CD4-positive, alpha-beta T cell treated with Interferon gamma for 1 hour (primary cell): ENCODE measurements at regions not wholly inside any gene's neighbourhood (a gene's known extent, or its start where the extent isn't known, plus 50 kb on each side); places are given as distances from the start of the nearest gene placed in this dataset.
"Not testable (repeated sequence)": the region's sequence is repeated elsewhere in the genome, so short reads cannot be mapped to it uniquely, and the experiment has no call there.

Experiments
- DNase-seq: peaks from one replicate; pipeline ENCODE4 v3.0.0-alpha.2; 2020

- no peak for DNase-seq
Measured at GRCh38 chr14:66224492-66225178, 261.5 kb upstream of the CCDC196 start.

GRCh38 chr14:66225337-66225736 lies 260.8 kb upstream of the CCDC196 start:
- no peak for DNase-seq

- DNase-seq, result no peak
Measured at GRCh38 chr14:66228267-66228970, 257.8 kb upstream of the CCDC196 start.

GRCh38 chr14:66231820-66232219 lies 254.4 kb upstream of the CCDC196 start:
- no peak for DNase-seq

DNA sequence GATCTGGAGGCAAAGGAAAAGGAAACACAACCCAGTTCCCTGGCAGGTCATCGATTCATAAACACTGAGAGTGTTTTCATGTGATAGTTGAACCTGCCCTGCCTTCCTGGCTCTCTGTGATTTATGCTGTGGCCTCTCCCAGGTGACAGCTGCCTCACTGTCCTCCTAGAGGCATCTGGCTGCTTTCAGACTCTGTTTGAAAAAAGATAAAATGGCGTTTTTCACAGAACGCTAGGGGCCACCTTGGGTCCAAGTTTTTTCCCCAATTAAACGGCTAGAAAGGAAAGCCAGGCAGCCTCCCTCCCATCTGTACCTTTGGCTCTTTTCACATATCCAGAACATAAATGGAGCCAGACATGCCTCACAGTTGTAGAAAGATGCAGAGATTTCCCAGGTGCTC lies 252.6 kb upstream of the CCDC196 start:
- DNase-seq, result no peak

- no peak for DNase-seq
Measured at GRCh38 chr14:66234411-66234810, 251.8 kb upstream of the CCDC196 start.

DNA sequence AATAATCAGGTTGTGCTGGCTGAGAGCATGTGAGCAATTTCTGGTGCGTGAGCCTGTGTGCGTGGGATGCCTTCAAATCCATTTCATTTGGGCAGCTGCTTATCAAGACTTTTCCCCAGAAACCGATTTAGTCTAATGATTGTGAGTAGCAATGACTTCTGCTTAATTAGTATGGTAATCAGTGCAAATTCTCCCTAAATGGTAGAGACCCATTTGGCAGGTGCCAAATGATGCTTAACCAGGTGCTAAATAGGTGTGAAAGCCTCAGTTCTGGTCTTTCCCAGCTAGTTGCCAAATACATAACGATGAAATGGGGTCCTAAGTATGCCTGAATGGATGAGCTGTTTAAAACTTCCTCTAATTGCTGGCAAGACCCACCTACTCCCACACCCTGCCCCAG lies 248.4 kb upstream of the CCDC196 start:
- no peak for DNase-seq

- DNase-seq, result no peak
Measured at GRCh38 chr14:66238969-66239368, 247.2 kb upstream of the CCDC196 start.

- no peak for DNase-seq
Measured at GRCh38 chr14:66239589-66239988, 246.6 kb upstream of the CCDC196 start.

DNA sequence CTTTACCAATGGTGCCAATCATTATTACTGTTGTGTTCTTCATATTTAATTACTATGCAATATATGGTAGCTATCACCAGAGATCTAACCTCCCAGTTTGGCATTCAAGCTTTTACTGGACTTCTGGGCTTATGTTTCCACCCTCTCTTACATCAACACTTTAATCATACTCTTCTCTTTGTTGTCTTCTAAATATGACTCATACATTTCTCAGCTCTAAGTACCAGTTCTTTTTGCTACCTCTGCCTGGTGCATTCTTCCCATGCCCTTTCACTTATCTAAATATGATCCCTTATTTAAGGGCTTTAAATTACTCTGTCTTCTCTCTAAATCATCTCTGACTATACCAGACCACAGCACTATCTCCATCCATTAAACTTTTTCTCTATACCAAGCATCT lies 246.1 kb upstream of the CCDC196 start:
- no peak for DNase-seq

DNA sequence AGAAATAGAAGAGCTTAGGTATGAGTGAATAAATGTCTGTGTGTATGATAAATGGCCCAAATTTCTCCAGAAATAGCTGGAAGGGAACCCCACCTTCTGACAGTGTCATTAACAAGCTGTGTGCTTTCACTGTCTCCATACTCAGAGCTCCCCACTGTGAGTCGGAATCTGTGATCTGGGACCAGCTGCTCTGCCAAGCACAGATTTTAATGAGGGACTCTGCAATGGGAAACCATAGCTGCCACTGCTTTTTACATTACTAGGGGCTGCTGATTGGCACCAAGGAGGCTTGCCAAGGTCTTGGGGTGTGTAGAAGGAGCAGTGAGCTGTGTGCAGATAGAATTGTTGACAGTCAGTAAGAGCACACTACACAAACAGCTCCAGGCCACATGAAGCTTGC lies 244.2 kb upstream of the CCDC196 start:
- DNase-seq, result no peak

- DNase-seq, result no peak
Measured at GRCh38 chr14:66244834-66245233, 241.3 kb upstream of the CCDC196 start.

- DNase-seq, result no peak
Measured at GRCh38 chr14:66247662-66248193, 238.4 kb upstream of the CCDC196 start.

- no peak for DNase-seq
Measured at GRCh38 chr14:66248256-66248655, 237.9 kb upstream of the CCDC196 start.

DNA sequence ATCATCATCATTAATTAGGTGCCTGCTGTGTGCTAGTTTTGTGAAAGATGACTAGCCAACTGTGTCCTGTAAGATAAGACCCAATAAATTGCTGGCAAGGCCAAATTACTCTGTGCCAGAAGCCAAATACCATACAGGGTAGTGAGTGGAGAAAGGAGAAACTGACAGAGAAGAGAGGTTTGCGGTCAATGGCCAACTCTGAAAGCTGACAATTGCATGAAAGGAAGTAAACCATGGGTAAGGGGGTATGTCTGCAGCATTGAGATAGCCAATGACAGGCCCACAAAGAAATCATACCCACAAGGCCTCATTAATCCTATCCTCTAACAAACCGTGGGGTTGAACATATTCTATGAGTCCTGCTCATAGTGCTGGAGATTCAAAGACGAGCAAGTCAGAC lies 236.6 kb upstream of the CCDC196 start:
- no peak for DNase-seq

DNA sequence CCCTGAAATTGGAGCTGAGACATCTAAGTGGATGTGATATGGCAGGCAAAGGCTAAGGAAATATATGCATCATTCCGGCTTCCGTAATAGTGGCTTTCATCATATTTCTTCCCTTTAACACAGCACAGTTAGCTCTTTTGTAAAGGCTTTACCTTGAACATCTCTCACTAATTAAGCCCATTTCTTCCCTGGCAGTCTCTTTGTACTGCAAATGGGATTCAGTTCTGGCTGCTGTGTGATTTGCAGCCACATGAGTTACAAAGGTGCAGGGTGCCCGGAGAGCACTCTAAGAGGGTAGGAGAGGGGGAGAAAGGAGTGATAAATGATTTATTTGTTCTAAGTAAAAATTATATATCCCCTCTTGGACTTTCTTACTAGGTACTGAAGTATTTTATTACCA lies 232.1 kb upstream of the CCDC196 start:
- DNase-seq, result no peak

DNA sequence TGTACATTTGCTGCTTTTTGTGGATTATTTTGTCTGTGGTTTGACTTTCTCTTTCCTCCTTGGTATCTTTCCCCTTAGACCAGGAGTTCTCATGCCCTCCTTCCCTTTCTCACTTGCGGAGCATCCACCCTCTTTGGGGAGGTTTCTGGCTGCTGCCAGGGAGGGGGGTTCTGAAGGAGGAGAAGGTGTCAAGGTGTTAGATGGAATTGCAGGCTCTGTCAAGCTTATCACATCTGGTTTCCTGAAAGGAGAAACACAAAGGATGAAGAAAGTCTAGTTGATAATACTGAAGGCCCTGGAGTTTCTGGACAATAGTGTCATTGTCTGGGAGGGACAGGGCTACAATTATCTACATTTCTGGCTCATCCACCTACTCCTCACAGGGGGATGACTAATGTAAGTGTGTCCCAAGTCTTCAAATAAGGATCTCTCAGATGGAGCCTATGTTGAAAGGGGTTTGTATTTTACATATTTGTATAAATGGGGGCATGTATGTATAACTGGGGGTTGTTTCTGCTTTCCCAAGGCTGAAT lies 217.3 kb upstream of the CCDC196 start:
- DNase-seq, result no peak

- DNase-seq, result no peak
Measured at GRCh38 chr14:66272221-66272620, 213.9 kb upstream of the CCDC196 start.

- DNase-seq, result no peak
Measured at GRCh38 chr14:66273261-66273832, 212.8 kb upstream of the CCDC196 start.

- not testable (repeated sequence) for DNase-seq
Measured at GRCh38 chr14:66278418-66278817, 207.8 kb upstream of the CCDC196 start.

DNA sequence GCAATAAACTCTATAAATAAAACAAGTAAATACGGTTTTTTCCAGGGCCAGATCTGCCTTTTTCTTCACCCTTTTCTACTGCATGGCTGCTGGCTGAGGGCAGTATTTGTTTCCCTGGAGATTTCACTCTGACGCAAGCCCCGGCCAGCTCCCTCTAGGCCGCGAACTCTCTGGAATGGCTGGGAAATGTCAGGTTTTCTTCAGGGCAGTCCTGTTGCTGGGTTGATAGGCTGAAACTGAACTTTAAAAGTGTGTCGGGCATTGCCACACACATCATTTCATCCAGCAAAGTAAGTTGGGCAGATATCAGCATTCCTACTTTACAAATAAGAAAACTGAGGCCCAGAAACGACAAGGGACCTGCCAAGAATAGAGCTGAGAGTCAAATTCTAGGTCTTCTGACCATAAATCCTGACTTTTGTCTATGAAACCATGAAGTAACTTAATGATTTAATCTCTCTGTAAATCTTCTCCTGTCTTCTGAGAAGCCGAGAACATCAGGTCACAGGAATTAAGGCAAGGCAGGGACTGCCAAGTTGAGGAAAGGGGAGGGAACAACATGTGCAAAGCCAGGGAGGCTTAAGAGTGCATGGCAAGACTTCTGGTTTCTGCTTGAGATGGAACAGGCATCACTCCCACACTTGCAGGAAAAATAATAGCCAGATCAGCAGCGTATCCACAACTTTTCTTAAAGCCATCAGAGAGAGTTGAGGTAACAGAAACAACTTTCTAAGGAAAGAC lies 205.0 kb upstream of the CCDC196 start:
- DNase-seq, result no peak

GRCh38 chr14:66284346-66284745 lies 201.8 kb upstream of the CCDC196 start:
- DNase-seq, result no peak

GRCh38 chr14:66288511-66288910 lies 197.7 kb upstream of the CCDC196 start:
- no peak for DNase-seq
